HG03175 (cell line): ENCODE measurements at regions not wholly inside any gene's neighbourhood (a gene's known extent, or its start where the extent isn't known, plus 50 kb on each side); places are given as distances from the start of the nearest gene placed in this dataset.

Source experiments
- ATAC-seq: cut with Tn5 transposase; IDR thresholded peaks from one replicate; pipeline ENCODE4 v1.9.1; 2021; ENCODE audit warnings: mild to moderate bottlenecking, moderate library complexity; ENCODE audit not compliant: unreplicated experiment

DNA sequence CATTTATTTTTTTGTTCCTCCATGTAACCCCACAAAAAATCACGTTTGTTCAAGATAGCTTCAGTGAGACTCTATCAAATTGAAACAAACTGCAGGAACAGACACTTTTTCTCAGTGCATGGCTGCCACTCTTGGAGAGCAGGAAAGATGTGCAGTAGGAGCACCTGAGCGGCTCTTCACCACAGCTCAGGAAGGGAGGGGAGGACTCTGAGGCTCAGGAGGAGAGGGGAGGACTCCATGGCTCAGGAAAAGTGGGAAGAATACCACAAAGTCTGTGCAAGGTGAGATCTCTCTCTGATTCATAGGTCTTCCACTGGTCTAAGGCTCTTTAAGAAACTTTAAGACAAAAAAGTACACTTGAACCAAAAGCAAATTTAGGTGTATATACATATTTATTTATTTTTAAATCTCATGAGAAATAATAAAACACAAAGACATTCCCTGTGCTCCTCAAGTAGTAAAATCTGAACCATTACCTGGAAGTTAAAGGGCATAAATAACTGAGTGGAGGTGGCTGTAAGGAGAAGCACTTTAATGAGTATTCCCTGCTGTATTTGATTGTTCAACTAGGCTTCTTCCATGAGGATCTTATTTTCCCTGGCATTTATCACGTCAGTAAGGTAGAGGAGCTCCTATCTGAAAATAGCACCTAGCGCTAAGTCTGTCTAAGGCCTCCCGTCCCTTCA, 69.2 kb upstream of the CCN6 start:
- ATAC-seq = no peak

GRCh38 chr6:111985202-111985731, 68.6 kb upstream of the CCN6 start:
- ATAC-seq = no peak

DNA sequence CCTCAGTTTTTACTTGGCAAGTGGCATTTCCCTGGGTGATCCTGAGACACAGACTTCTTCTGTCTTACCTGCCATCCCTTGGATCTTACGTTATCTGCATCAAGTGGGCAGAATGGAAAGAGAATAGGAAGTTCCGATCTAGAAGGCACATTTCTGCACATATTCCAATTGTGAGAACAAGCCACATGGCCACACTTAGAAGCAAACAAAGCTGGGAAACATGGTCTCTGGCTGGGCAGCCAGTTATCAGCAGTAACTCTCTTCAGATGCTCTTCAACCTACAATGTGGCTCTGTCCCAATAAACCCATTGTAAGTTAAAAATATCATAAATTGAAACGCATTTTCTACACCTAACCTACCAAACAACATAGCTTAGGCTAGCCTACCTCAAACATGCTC, 67.3 kb upstream of the CCN6 start:
- no peak for ATAC-seq

- ATAC-seq = no peak
These were observed 66.6 kb upstream of the CCN6 start for GRCh38 chr6:111987295-111987694.

GRCh38 chr6:111988926-111989325, 65.0 kb upstream of the CCN6 start:
- ATAC-seq = no peak

GRCh38 chr6:111989743-111990142, 64.2 kb upstream of the CCN6 start:
- ATAC-seq = peak; percentile 72

- peak; percentile 41 for ATAC-seq
These were observed 63.7 kb upstream of the CCN6 start for GRCh38 chr6:111990214-111990613.

DNA sequence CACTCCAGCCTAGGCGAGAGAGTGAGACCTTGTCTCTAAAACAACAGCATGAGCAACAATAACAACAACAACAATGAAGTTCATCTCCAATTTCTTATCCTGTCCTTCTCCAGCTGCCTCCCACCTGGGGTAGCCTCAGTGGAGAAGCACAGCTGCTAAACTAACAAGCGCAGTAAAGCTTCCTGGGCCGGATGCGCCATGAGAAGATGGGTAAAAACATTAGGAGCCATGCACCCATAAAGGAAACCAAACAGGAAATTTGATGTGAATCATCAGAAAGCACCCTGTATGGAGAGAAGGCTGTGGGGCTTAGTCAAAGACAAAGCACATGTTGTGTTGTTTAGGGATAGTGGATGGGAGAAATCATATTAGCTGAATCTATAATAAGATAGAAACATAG, 61.1 kb upstream of the CCN6 start:
- no peak for ATAC-seq

DNA sequence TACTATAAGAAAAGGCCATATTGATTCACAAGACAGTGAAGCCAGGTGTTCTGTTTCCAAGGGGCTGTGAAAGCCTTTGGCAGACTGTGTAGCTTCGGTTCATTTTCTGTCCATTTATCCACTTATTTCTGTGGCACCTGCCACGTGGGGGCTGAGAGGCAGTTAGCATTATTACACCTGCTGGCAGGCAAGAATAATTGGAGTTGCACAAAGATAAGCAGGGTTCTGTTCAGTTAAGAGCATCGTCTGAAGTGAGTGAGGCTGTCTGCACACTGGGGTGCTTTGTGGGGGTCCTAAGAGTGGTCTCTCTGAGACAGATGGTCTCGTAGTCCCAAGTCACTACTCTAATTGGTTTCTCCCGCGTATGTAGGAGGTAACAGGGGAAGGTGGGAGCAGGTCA, 60.6 kb upstream of the CCN6 start:
- ATAC-seq = no peak

- ATAC-seq = no peak
These were observed 59.1 kb upstream of the CCN6 start for GRCh38 chr6:111994791-111995190.

DNA sequence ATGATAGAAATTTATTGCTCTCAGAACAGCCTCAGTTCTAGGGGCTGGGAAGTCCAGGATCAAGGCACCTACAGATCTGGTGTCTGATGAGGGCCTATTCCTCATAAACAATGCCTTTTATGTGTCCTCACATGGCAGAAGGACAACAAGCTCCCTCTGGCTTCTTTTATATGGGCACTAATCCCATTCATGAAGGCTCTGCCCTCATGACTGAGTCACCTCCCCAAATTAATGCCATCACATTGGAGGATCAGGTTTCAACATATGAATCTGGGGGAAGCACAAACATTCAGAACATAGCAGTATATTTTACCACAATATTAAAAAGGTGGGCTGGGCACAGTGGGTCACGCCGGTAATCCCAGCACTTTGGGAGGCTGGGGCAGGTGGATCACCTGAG, 58.5 kb upstream of the CCN6 start:
- no peak for ATAC-seq

DNA sequence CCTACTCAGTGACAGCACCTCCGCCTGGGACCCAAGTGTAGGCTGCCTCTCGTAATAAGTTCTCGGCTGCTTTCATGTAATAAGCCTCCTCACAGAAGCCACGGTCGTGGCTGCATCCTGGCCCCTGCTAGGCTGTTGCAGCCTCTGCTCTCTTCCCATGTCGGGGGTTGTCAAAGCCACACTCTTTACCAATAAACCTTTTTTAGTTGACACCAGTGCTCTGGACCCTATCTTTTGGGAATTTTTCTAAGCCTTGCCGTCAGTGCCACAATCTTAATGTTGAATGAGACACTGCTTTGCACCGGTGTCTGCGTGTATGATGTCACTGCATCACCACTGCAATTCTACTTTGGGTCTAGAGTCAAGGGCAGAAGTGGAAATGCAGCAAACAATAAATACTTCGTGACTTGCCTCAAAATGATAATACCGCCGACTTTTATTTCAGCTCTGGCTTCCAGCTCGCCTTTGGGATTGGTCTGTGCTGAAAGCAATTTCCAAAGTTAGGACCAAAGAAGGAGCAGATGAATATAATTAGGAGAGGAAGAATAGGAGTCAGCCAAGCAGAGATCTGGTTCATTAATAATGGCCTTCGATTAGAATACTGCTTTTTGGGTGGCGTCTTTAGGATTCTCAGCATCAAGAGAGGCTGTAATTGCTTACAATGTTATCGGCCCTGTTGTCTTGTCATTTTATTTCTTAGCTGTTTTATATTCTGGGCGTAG, 57.6 kb upstream of the CCN6 start:
- no peak for ATAC-seq

DNA sequence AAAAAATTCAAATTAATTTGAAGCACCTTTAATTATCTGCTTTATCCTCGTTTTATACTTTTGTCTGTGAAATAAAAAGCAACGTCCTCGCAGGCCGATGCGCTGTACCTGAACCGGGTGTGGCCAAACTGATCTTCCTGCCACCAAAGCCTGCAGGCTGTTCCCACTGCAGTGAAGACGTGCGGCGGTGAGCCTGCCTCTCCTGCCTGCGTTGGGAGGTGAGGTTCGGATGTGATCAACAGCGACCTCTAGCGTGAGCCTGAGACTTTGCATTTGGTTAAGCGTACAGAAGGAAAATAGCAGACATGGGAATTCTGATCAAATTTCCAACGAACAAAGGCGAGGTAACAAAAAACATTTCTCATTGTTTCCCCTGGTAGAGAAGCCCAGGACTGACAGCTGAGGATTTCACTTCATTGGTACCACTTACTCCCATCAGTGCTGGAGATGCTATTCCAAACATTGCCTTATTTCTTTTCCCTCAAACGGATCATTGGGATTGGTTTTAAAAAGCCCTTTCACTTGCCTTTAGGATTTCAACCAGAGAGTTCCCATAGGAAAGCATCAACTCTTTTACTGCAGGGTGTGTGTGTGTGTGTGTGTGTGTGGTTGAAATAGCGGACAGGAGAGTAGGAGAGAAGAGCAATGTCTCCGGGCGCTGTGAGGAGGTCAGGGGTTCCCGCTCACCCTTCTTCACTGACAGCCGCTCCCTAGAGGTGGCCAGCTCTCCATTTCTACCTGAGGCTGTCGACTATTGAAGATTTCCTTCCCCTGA, 56.6 kb upstream of the CCN6 start:
- peak; percentile 64 for ATAC-seq

- no peak for ATAC-seq
These were observed 56.1 kb upstream of the CCN6 start for GRCh38 chr6:111997853-111998208.

- no peak for ATAC-seq
These were observed 51.6 kb upstream of the CCN6 start for GRCh38 chr6:112002307-112002706.
